NCI-H2171 (cell line): ENCODE measurements at regions not wholly inside any gene's neighbourhood (a gene's known extent, or its start where the extent isn't known, plus 50 kb on each side); places are given as distances from the start of the nearest gene placed in this dataset.
A peak's percentile ranks its signal among the peaks of the same experiment; 100 is the strongest.

Experiments
- DNase-seq: peaks from one replicate; lab custom pipeline; 2025; lab: John Stamatoyannopoulos, UW

DNA sequence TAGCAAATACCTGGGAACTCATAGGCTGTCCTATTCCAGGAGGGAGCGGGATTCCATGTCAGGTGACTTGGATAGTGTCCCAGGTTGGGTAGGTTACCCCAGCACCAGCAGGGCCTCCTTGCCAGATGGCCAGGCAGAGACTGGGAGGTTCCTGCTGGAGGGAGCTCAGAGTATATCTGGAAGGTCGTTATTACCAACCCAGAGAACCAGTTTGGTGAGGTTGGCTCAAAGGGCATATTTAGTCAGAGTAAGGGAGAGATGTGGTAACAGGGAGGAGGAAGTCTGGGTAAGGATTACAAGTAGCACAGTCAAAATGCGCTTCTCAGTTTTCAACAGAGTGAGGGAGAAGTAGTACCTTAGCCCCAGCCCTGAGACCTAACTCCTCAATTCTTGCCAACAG, 53.3 kb upstream of the LNX1 start:
- DNase-seq, result peak; percentile 65
